Panc1 (cell line): ENCODE measurements at regions not wholly inside any gene's neighbourhood (a gene's known extent, or its start where the extent isn't known, plus 50 kb on each side); places are given as distances from the start of the nearest gene placed in this dataset.

Experiments used
- ATAC-seq: fragments of 200-7000 bp; cut with Tn5 transposase; 2 replicates; pipeline ENCODE4 v1.9.1; 2020; ENCODE audit warnings: mild to moderate bottlenecking, moderate library complexity
- BruUV-seq: library from RNA; stranded (reverse); fragments of 400-500 nt; replicated peaks from 2 replicates; lab custom pipeline; 2021; lab: Mats Ljungman, UMichigan
- CTCF ChIA-PET: fragments of 300-600 bp; sonication (Branson Sonifier 250); formaldehyde crosslinking; loops from one replicate; lab custom pipeline; 2022; ENCODE audit warnings: antibody characterized with exemption; lab: Charles Lee
- POLR2A ChIA-PET: fragments of 300-600 bp; sonication (Branson Sonifier 250); formaldehyde crosslinking; loops from one replicate; lab custom pipeline; 2022; ENCODE audit warnings: antibody characterized with exemption; lab: Charles Lee
- DNase-seq: peaks from one replicate; pipeline ENCODE4 v3.0.0-alpha.2; 2010; ENCODE audit warnings: low read depth, low spot score
- H3K27ac ChIP-seq: 2 replicates; pipeline ENCODE4 v1.5.1; 2011; ENCODE audit warnings: mild to moderate bottlenecking, low read length, inconsistent platforms
- H3K27me3 ChIP-seq: fragments of 200-500 bp; sonication (Bioruptor generic); 2 replicates; pipeline ENCODE4 v1.6.0; 2014; ENCODE audit warnings: low read length, inconsistent platforms; ENCODE audit not compliant: control insufficient read depth, insufficient read depth
- H3K36me3 ChIP-seq: fragments of 200-500 bp; sonication (Bioruptor generic); 2 replicates; pipeline ENCODE4 v1.5.1; 2014; ENCODE audit warnings: inconsistent platforms, mild to moderate bottlenecking, low read length, moderate library complexity; ENCODE audit not compliant: control insufficient read depth, insufficient read depth
- H3K4me1 ChIP-seq: 2 replicates; pipeline ENCODE4 v1.5.1; 2011; ENCODE audit warnings: inconsistent platforms, mild to moderate bottlenecking, low read length, moderate library complexity; ENCODE audit not compliant: control insufficient read depth, insufficient read depth
- H3K4me3 ChIP-seq, 2 experiments: 2 replicates each; pipeline ENCODE4 v1.5.1; 2011 to 2012; ENCODE audit warnings: low read depth in 2 of 2, low read length in 2 of 2, mild to moderate bottlenecking in 2 of 2, inconsistent platforms in 1 of 2, moderate library complexity in 1 of 2
- H3K9me3 ChIP-seq: fragments of 200-500 bp; sonication (Bioruptor generic); 2 replicates; pipeline ENCODE4 v1.5.1; 2014; ENCODE audit warnings: low read depth, mild to moderate bottlenecking, inconsistent platforms, low read length, moderate library complexity; ENCODE audit not compliant: control insufficient read depth, insufficient read depth
- CTCF ChIP-seq: fragments of 450-650 bp; IDR thresholded peaks from 2 replicates; pipeline ENCODE4 v1.5.1; 2017; ENCODE audit warnings: mild to moderate bottlenecking
- POLR2AphosphoS5 ChIP-seq: IDR thresholded peaks from 2 replicates; pipeline ENCODE4 v1.6.1; 2012; ENCODE audit warnings: mild to moderate bottlenecking, low read depth, low read length, moderate library complexity
- REST ChIP-seq, 2 experiments: IDR thresholded peaks; 2 replicates each; pipeline ENCODE4 v1.6.1; 2011 to 2012; ENCODE audit warnings: low read depth in 2 of 2, control low read depth in 1 of 2, low read length in 1 of 2, mild to moderate bottlenecking in 1 of 2, moderate library complexity in 1 of 2; ENCODE audit not compliant: insufficient read depth in 1 of 2
- SIN3A ChIP-seq: IDR thresholded peaks from 2 replicates; pipeline ENCODE4 v1.6.1; 2012; ENCODE audit warnings: low read depth, mild to moderate bottlenecking, low read length, moderate library complexity, borderline replicate concordance; ENCODE audit not compliant: insufficient read depth
- TCF7L2 ChIP-seq: IDR thresholded peaks from 2 replicates; pipeline ENCODE4 v1.6.1; 2011; ENCODE audit warnings: mild to moderate bottlenecking, low read depth, low read length, inconsistent platforms
- in situ Hi-C: cut with HindIII; loops from 2 replicates; pipeline ENCODE4 v1.10.0; 2016; ENCODE audit warnings: low sequenced_read_pairs, low pct_unique_long_range_greater_than_20kb
- intact Hi-C: fragments of 100-400 bp; cut with micrococcal nuclease; formaldehyde crosslinking; loops from one replicate; pipeline ENCODE4 v1.10.0; 2022; ENCODE audit not compliant: unreplicated experiment

- no peaks in the 10 kb centered on the region for H3K4me1 ChIP-seq
- ChIA-PET CTCF (no interaction called here), POLR2A (no interaction called here)
- ATAC-seq, result no peak
- no peak for DNase-seq
- H3K36me3 ChIP-seq, result no peaks in the 10 kb centered on the region
- H3K9me3 ChIP-seq, result no peaks in the 10 kb centered on the region
- BruUV-seq, result no TSS peak
- in situ Hi-C loops, result no loop called here
- TF ChIP-seq POLR2AphosphoS5 (no peak), REST (IDR thresholded peaks at IDR 0.05; ENCODE audit: insufficient read depth in 1 of 2, low read depth in 2 of 2, low read length in 1 of 2) (no peak), CTCF (no peak), SIN3A (no peak), TCF7L2 (no peak)
- intact Hi-C loops, result no loop called here
- H3K4me3 ChIP-seq, result no peak overlapping the region
- H3K27me3 ChIP-seq, result no peaks in the 10 kb centered on the region
- no peak overlapping the region for H3K27ac ChIP-seq
Observed at GRCh38 chr5:121399879-121400278, 451.8 kb upstream of the FTMT start.

- H3K27ac ChIP-seq, result no peak overlapping the region
- H3K27me3 ChIP-seq, result no peaks in the 10 kb centered on the region
- H3K36me3 ChIP-seq, result no peaks in the 10 kb centered on the region
- ChIA-PET CTCF (no interaction called here), POLR2A (no interaction called here)
- H3K4me1 ChIP-seq, result no peaks in the 10 kb centered on the region
- BruUV-seq, result no TSS peak
- in situ Hi-C loops, result no loop called here
- no peak for TF ChIP-seq POLR2AphosphoS5
- TF ChIP-seq SIN3A, result no peak
- TF ChIP-seq TCF7L2, result no peak
- no peak for TF ChIP-seq REST (IDR thresholded peaks at IDR 0.05; ENCODE audit: insufficient read depth in 1 of 2, low read depth in 2 of 2, low read length in 1 of 2)
- TF ChIP-seq CTCF, result no peak
- intact Hi-C loops, result no loop called here
- H3K9me3 ChIP-seq, result no peaks in the 10 kb centered on the region
- no peak for ATAC-seq
- H3K4me3 ChIP-seq, result no peak overlapping the region
- DNase-seq, result no peak
Observed at GRCh38 chr5:121408778-121409177, 442.9 kb upstream of the FTMT start.
